Body of pancreas (tissue), 4 donors: ENCODE measurements at regions not wholly inside any gene's neighbourhood (a gene's known extent, or its start where the extent isn't known, plus 50 kb on each side); places are given as distances from the start of the nearest gene placed in this dataset.
"Not testable (repeated sequence)": the region's sequence is repeated elsewhere in the genome, so short reads cannot be mapped to it uniquely, and the experiment has no call there.

Experiments
- CTCF ChIP-seq, 7 experiments: fragments of 450-650 bp in 4 of 7; fragments of 200-600 bp in 3 of 7; sonication (generic) in 3 of 7; IDR thresholded peaks; one replicate each; pipeline ENCODE4 v1.5.1; 2016 to 2019; ENCODE audit warnings: antibody characterized with exemption in 7 of 7
- POLR2A ChIP-seq, 3 donors: fragments of 450-650 bp; IDR thresholded peaks; one replicate each; pipeline ENCODE4 v1.6.1; 2016; ENCODE audit warnings: antibody characterized with exemption in 3 of 3, mild to moderate bottlenecking in 2 of 3

GRCh38 chr11:97010997-97011396 lies 621.2 kb downstream of the JRKL start:
- not testable (repeated sequence) for TF ChIP-seq CTCF, POLR2A (IDR thresholded peaks at IDR 0.05)
